ENCODE measurements at regions not wholly inside any gene's neighbourhood (a gene's known extent, or its start where the extent isn't known, plus 50 kb on each side); places are given as distances from the start of the nearest gene placed in this dataset.

DNA sequence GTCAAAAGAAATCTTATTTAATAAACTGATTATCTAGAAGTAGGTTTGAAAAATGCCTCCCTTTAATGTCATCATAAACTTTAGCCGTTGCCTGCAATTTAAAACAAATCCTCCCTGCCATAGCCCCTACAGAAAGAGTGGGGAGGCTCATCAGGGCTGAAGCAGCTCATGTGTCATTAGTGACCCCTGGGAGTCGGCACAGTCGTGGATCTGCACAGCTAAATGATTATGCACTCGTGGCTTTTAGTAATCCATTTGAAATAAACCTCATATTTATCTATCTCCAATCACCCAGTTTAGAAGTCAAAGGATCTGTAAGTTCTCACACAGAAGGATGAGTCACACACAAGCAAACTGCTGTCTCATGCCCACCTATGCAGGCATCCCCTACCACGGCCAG is 277.3 kb downstream of the SS18 start:
- no peak for TF ChIP-seq GATA3 (IDR thresholded peaks at IDR 0.05; ENCODE audit: low read depth, low read length)
- no peak for TF ChIP-seq GATA2 (IDR thresholded peaks at IDR 0.05; ENCODE audit: low read depth, low read length)

DNA sequence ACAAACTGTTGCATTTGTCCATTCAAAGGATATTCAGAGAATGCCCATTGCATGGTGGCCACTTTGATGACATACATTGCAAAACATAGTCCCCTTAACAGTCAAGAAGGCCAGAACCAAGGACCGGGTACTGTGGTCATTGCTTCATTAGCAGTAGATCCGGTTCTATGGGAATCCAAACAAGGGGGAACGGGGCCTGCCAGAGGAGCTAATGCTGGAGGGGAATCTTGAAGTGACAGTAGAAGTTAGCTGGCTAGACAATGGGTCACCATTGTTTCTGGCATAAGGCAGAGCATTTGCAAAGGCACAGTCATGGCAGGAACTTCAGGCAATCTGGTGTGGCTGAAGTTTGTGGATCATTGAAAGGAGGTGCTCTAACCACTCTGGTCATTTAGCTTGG is 279.7 kb downstream of the SS18 start:
- TF ChIP-seq GATA3 (IDR thresholded peaks at IDR 0.05; ENCODE audit: low read depth, low read length) (no peak), GATA2 (IDR thresholded peaks at IDR 0.05; ENCODE audit: low read depth, low read length) (no peak)

DNA sequence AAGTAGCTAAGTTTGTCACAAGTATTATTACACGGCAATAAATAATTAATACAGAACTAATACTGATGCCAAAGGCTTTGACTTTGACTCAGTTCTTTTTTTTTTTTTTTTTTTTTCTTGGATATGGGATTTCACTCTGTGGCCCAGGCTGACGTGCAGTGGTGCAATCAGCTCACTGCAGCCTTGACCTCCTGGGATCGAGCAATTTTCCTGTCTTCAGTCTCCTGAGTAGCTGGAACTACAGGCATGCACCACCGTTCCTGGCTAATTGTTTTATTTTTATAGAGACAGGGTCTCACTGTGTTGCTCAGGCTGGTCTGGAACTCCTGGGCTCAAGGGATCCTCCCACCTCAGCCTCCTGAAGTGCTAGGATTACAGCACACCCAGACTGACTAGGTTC is 284.5 kb downstream of the SS18 start:
- no peak for TF ChIP-seq GATA3 (IDR thresholded peaks at IDR 0.05; ENCODE audit: low read depth, low read length)
- no peak for TF ChIP-seq GATA2 (IDR thresholded peaks at IDR 0.05; ENCODE audit: low read depth, low read length)

DNA sequence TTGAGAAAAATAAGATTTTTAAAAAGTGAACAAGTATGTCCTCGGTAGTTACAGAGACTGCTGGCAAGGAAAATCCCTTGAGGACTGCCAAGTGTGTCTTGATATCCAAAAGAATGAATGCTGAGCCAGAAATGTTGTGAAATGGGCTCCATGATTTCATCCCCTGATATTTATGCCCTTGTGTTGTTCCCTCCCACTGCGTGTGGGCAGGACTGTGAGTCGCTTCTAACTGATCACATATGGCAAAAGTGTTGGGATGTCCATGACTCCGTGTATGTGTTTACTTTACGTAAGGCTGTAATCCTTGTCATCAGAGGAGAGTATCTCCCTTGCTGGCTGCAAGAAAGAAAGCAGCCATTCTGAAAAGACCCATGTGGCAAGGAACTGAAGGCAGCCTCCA is 285.1 kb downstream of the SS18 start:
- TF ChIP-seq GATA2 (IDR thresholded peaks at IDR 0.05; ENCODE audit: low read depth, low read length) (no peak), GATA3 (IDR thresholded peaks at IDR 0.05; ENCODE audit: low read depth, low read length) (no peak)

DNA sequence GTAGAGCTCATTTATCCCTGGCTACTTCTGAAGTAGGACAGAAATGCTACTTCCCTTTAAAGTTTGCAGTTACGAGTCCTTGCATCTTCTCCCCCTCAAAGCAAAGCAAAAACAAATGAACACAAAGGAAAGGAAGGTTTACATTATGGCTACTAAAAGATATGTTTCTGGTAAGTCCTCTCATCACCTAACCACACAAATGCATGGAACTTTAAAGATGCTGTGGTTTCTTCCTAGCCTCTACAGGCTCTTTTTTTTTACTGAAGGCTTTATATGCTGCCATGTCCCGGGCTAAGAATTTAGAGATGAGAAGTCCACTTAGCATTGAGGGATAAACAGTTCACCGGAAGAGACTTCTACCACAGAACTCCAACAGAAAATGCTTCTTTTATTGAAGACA is 291.2 kb downstream of the SS18 start:
- no peak for TF ChIP-seq GATA2 (IDR thresholded peaks at IDR 0.05; ENCODE audit: low read depth, low read length)
- TF ChIP-seq GATA3 (IDR thresholded peaks at IDR 0.05; ENCODE audit: low read depth, low read length) = no peak

DNA sequence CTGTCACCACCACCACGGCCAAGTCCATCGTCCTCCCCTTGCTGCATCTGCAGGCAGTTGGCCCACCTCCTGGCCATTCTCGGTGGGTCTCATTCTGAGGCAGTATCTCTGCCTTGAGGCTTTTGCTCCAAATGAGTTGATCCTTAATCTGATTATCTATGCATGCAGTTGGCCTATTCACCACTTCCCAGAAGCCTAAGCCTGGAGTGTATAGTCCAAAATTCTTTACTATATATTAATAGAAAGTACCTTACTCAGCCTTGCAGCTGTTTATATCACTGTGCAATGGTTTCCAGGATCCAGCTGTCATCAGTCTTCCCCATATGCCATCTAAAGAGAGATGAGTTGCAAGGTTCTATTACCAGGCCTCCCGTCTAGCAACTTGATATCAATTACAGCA is 292.4 kb downstream of the SS18 start:
- no peak for TF ChIP-seq GATA3 (IDR thresholded peaks at IDR 0.05; ENCODE audit: low read depth, low read length)
- no peak for TF ChIP-seq GATA2 (IDR thresholded peaks at IDR 0.05; ENCODE audit: low read depth, low read length)

DNA sequence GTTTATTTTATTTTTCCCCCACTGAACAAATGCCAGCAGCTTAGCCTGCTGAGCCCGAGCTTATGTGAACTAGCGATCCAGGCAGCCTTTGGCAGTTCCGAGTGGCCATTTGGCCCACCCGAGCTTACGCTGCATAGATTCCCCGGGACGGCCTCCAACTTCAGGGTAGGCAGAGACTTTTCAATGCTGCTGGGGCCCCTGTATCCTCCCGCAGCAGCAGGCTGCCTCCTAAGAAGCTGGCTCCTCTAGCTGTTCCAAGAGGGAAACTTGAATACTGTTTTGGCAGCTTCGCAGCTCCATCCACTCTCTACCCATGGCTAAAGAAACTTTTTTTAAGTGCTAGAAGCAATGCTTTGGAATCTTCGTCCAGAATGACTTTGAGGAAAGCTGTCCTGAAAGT is 295.2 kb downstream of the SS18 start:
- TF ChIP-seq GATA3 (IDR thresholded peaks at IDR 0.05; ENCODE audit: low read depth, low read length) (no peak), GATA2 (IDR thresholded peaks at IDR 0.05; ENCODE audit: low read depth, low read length) (no peak)

DNA sequence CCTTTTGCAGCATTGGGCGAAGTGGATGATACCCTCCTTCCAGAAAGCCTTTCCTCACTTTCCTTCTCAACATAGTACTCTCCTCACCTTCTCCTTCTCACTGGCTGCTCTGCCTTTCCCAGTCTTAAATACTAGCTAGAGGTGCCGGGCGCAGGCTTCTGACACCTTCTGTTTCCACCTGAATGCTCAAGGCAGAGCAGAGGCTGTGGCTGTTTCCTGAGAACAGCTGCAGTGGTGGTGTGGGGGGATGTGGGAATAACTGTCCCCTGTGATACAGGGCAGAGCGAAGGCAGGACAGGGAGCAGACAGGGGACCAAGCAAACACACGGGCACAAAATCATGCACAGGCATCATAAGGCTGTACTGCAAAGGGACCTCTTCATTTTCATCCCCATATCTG is 303.1 kb downstream of the SS18 start:
- no peak for TF ChIP-seq GATA2 (IDR thresholded peaks at IDR 0.05; ENCODE audit: low read depth, low read length)
- no peak for TF ChIP-seq GATA3 (IDR thresholded peaks at IDR 0.05; ENCODE audit: low read depth, low read length)

DNA sequence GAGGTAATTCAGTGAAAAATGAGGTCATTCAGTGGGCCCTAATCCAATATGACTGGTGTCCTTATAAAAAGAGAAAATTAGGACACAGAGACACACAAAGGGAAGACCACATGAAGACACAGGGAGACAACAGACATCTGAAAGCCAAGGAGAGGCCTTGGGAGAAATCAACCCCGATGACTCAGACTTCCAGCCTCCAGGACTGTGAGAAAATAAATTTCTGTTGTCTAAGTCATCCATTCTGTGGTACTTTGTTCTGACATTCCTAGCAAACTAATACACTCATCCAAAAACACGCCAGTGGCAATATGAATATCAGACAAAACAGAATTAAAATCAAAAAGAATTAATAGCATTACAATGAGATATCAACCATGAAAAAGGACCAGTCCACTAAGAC is 303.7 kb downstream of the SS18 start:
- TF ChIP-seq GATA3 (IDR thresholded peaks at IDR 0.05; ENCODE audit: low read depth, low read length) = no peak
- TF ChIP-seq GATA2 (IDR thresholded peaks at IDR 0.05; ENCODE audit: low read depth, low read length) = no peak

DNA sequence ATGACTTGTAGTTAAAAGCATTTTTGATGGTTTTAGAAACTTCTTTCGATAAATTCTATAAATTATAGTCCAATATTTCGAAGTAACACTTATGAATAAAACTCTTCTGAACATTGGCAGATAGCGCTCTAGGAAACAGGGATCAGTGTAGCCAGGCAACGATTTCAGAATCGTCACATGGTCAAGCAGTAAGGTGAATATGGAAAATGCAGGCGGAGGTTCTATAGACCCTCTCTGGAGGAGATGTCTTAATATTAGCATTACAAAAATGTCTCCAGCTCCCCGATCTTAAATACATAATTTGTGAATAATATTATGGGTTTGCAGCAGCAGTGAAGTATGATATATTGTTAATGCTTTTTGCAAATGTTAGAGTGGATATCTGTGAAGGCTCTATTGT is 310.3 kb downstream of the SS18 start:
- TF ChIP-seq GATA3 (IDR thresholded peaks at IDR 0.05; ENCODE audit: low read depth, low read length) (no peak), GATA2 (IDR thresholded peaks at IDR 0.05; ENCODE audit: low read depth, low read length) (no peak)

DNA sequence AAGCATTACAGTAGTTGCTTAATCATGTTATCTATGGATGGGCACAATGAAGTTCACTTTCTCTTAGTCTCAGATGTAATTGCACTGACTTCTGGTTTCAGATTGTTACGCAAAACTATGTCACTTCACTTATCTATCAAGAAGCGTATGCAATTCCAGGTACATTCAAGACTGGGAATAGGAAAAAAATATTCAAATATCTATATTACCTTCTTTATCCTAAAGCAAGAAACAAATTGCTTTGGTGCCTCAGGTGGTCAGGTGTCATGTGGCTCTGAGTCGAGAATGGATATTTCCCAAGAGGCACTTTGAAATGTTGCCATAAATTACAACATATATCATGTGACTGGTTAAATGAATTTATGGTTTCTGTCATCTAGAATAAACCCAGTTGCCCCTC is 318.6 kb downstream of the SS18 start:
- no peak for TF ChIP-seq GATA2 (IDR thresholded peaks at IDR 0.05; ENCODE audit: low read depth, low read length)

DNA sequence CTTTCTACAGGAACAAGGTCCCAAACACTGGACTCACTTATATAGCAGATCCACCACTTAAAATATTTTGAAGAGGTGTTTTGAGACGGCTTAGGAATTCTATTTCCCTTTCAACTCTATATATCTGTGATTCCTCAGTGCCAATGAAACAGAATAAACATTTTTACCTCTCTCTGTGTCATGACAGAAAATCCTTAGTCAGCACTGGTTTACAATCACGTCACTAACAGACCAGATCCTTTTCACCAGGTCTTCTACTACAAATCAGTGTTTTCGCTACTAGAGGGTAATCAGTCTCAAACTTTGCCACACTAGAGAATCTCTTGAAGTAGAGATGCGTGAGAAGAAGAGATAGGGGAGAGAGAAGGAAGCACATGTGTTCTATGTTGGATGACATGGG is 325.6 kb downstream of the SS18 start:
- TF ChIP-seq GATA3 (IDR thresholded peaks at IDR 0.05; ENCODE audit: low read depth, low read length) = no peak
- no peak for TF ChIP-seq GATA2 (IDR thresholded peaks at IDR 0.05; ENCODE audit: low read depth, low read length)

DNA sequence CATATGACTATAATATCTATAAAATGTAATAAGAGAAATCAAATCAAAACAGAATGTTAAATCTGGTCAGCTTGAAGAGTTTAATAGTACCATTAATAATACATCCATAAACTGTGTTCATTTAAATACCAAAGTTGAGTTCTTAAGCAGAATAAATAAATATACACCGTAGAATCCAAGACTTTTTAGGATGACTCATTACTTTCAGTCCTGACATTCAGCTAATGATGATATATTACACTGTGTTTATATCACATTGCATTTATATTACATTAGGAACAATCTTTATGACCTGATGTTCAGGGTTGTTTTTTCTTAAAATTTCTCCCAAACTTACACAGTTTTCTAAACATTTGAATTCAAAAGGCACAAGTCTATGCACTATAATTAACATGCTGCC is 331.3 kb downstream of the SS18 start:
- no peak for TF ChIP-seq GATA2 (IDR thresholded peaks at IDR 0.05; ENCODE audit: low read depth, low read length)
- no peak for TF ChIP-seq GATA3 (IDR thresholded peaks at IDR 0.05; ENCODE audit: low read depth, low read length)

DNA sequence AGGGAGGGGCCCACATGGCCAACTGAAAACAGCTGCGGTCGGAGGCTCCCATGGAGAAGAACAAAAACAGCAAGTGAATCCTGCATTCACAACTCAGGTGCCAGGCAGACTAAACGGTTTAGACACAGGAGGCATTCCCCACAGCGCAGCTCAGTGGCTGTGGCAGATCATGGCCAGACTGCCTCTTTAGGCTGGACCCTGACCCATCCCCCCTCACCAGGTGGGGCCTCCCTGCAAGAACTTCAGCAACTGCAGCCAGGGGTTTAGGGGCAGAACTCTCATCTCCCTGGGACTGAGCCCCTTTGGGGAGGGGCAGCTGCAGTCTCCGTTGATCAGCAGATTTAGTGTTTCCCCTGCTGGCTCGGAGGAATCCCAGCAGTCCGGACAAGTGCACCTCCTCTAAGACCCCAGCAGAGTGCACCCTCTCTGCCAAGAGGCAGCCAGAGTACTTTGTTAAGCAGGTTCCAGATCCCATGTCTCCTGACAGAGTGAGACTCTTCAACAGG is 346.7 kb downstream of the SS18 start:
- TF ChIP-seq GATA2 (IDR thresholded peaks at IDR 0.05; ENCODE audit: low read depth, low read length) = no peak
- no peak for TF ChIP-seq GATA3 (IDR thresholded peaks at IDR 0.05; ENCODE audit: low read depth, low read length)

DNA sequence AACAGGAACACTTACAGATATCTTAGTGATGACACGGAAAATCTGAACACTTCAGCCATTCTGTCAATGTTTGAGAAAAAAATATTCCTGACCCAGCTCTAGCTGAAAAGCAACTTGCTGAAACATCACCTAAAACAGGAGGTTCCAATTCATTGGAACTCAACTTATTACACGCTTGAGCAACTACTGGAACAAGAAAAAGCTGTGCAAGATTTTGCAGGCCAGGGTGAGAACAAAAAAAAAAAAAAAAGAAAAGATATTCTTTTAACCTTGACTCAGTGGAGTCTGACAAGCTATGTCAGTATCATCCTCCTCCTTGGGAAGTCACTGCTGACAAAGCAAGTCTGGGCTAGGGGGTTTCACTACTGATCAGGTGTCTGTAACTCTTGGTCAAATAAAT is 351.0 kb downstream of the SS18 start:
- no peak for TF ChIP-seq GATA3 (IDR thresholded peaks at IDR 0.05; ENCODE audit: low read depth, low read length)
- no peak for TF ChIP-seq GATA2 (IDR thresholded peaks at IDR 0.05; ENCODE audit: low read depth, low read length)

DNA sequence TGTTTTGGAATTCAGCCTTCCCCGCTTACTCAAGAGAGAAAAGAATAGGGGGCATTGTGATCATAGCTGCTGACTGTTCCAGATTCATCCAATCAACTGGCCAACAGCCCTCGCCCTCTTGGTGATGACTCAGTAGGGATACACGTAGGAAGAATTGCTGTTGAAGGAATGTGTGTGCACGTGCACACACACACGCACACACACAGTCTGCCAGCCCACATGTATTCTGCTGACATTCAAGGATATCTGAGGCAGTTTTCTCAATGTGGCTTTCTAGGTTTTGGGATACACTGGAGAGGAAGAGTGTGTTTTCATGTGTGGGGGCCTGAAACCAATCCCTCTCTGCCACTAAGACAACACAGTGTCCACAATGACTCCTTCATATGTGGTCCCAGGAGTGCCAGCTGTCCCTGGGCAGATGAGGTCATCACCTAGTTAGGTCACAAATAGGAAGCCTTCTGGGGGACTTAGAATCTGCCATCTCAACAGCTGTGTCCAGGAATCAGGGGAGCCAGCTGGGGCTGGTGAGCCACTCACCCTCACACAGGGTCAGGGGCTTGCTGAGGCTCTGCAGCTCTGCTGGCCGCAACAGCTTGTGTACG is 352.6 kb downstream of the SS18 start:
- TF ChIP-seq GATA3 (IDR thresholded peaks at IDR 0.05; ENCODE audit: low read depth, low read length) = no peak
- TF ChIP-seq GATA2 (IDR thresholded peaks at IDR 0.05; ENCODE audit: low read depth, low read length) = no peak

Data from SH-SY5Y (cell line).